ENCODE measurements at regions not wholly inside any gene's neighbourhood (a gene's known extent, or its start where the extent isn't known, plus 50 kb on each side); places are given as distances from the start of the nearest gene placed in this dataset.

GRCh38 chr1:220458936-220459335 lies 69.0 kb upstream of the MARK1 start:
- Histone ChIP-seq H3F3A (replicated peaks; ENCODE audit: insufficient read depth) (no peaks in the 10 kb centered on the region), H3K79me2 (ENCODE audit: insufficient read depth) (no peaks in the 10 kb centered on the region), H4K20me1 (ENCODE audit: insufficient read depth) (no peaks in the 10 kb centered on the region), H3K9me2 (no peaks in the 10 kb centered on the region), H3K4me1 (ENCODE audit: control insufficient read depth in 1 of 2, insufficient read depth in 2 of 2, low read depth in 1 of 2, low read length in 1 of 2) (no peaks in the 10 kb centered on the region; a peak in 1 of 4 replicates), H3K36me3 (replicated peaks in 1 of 2; ENCODE audit: control insufficient read depth in 1 of 2, insufficient read depth in 2 of 2, low read length in 1 of 2) (no peaks in the 10 kb centered on the region), H2AFZ (ENCODE audit: low read depth) (no peak overlapping the region), H3K9ac (no peak overlapping the region), H3K9me3 (no peaks in the 10 kb centered on the region), H3K27me3 (ENCODE audit: insufficient read depth) (no peaks in the 10 kb centered on the region), H3K4me2 (no peak overlapping the region), H3K27ac (ENCODE audit: low read depth in 2 of 2, low read length in 1 of 2) (no peak overlapping the region), H3K4me3 (ENCODE audit: low read depth in 2 of 2, low read length in 1 of 2) (no peak overlapping the region)
- no peak for TF ChIP-seq PBX3 (IDR thresholded peaks at IDR 0.05)
- no peak for TF ChIP-seq TAF1 (IDR thresholded peaks at IDR 0.05; ENCODE audit: borderline replicate concordance, low read depth, low read length)
- TF ChIP-seq MXI1 (IDR thresholded peaks at IDR 0.05; ENCODE audit: low read depth, low read length), result no peak
- no peak for TF ChIP-seq RAD21 (IDR thresholded peaks at IDR 0.05; ENCODE audit: low read length)
- no peak for TF ChIP-seq ZBTB33 (IDR thresholded peaks at IDR 0.05; ENCODE audit: borderline replicate concordance, low read depth)
- no peak for TF ChIP-seq FOXM1 (IDR thresholded peaks at IDR 0.05; ENCODE audit: low read depth)
- TF ChIP-seq, protein P1, sequence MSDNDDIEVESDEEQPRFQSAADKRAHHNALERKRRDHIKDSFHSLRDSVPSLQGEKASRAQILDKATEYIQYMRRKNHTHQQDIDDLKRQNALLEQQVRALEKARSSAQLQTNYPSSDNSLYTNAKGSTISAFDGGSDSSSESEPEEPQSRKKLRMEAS (IDR thresholded peaks at IDR 0.05; ENCODE audit: low read depth), result no peak
- TF ChIP-seq JUND (IDR thresholded peaks at IDR 0.05), result no peak
- ChIA-PET POLR2A (no interaction called here), CTCF (no interaction called here)
- DNase-seq, result no peak

DNA sequence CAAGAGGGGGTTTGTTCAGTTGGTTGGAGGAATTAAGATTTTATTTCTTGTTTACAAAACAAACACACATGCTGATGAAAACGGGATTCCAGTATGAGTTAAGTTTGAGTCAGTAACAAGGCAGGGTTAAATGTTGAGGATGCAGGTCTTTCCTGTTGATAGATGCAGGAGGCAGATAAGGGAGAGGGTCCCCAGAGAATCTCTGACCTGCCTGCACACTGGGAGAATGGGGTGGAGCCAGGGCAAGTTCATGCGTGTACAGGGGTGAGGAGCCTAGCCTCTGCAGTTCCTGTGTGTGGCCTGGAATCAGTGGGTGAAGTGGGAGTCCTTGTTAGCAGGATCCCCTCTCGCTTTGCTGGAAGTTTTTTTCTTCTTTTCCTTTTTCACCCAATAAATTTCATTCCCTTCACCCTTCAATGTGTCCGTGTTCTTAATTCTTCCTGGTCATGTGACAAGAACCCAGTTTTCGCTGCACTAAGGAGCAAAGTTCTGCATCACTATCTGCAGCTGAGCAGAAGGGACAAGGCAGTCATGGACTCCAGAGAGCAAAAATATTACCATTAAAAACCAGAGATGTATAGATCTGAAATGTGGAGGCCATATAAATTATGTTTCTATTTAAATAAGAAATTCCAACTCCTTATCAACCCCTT lies 69.9 kb upstream of the MARK1 start:
- Histone ChIP-seq H3K4me3 (ENCODE audit: low read depth in 2 of 2, low read length in 1 of 2) (no peak overlapping the region), H3K79me2 (ENCODE audit: insufficient read depth) (no peaks in the 10 kb centered on the region), H4K20me1 (ENCODE audit: insufficient read depth) (no peaks in the 10 kb centered on the region), H3K4me1 (ENCODE audit: control insufficient read depth in 1 of 2, insufficient read depth in 2 of 2, low read depth in 1 of 2, low read length in 1 of 2) (no peaks in the 10 kb centered on the region; a peak in 1 of 4 replicates), H3F3A (replicated peaks; ENCODE audit: insufficient read depth) (no peaks in the 10 kb centered on the region), H3K27me3 (ENCODE audit: insufficient read depth) (no peaks in the 10 kb centered on the region), H3K4me2 (no peak overlapping the region), H2AFZ (ENCODE audit: low read depth) (no peak overlapping the region), H3K9ac (no peak overlapping the region), H3K9me3 (no peaks in the 10 kb centered on the region), H3K9me2 (no peaks in the 10 kb centered on the region), H3K36me3 (replicated peaks in 1 of 2; ENCODE audit: control insufficient read depth in 1 of 2, insufficient read depth in 2 of 2, low read length in 1 of 2) (no peaks in the 10 kb centered on the region), H3K27ac (ENCODE audit: low read depth in 2 of 2, low read length in 1 of 2) (no peak overlapping the region)
- DNase-seq, result no peak
- ChIA-PET POLR2A (no interaction called here), CTCF (no interaction called here)
- no peak for TF ChIP-seq FOXJ3 (CRISPR knock-in tag; IDR thresholded peaks at IDR 0.05)
- no peak for TF ChIP-seq TCF12 (IDR thresholded peaks at IDR 0.05)
- no peak for TF ChIP-seq FOSL2 (IDR thresholded peaks at IDR 0.05; ENCODE audit: borderline replicate concordance, low read depth)
- no peak for TF ChIP-seq GATA2 (CRISPR knock-in tag; IDR thresholded peaks at IDR 0.05)
- no peak for TF ChIP-seq POLR2AphosphoS5 (IDR thresholded peaks at IDR 0.05; ENCODE audit: low read depth, low read length)
- TF ChIP-seq IRF3 (IDR thresholded peaks at IDR 0.05; ENCODE audit: low read depth, low read length), result no peak
- TF ChIP-seq PBX3 (IDR thresholded peaks at IDR 0.05), result no peak
- TF ChIP-seq, protein P2, sequence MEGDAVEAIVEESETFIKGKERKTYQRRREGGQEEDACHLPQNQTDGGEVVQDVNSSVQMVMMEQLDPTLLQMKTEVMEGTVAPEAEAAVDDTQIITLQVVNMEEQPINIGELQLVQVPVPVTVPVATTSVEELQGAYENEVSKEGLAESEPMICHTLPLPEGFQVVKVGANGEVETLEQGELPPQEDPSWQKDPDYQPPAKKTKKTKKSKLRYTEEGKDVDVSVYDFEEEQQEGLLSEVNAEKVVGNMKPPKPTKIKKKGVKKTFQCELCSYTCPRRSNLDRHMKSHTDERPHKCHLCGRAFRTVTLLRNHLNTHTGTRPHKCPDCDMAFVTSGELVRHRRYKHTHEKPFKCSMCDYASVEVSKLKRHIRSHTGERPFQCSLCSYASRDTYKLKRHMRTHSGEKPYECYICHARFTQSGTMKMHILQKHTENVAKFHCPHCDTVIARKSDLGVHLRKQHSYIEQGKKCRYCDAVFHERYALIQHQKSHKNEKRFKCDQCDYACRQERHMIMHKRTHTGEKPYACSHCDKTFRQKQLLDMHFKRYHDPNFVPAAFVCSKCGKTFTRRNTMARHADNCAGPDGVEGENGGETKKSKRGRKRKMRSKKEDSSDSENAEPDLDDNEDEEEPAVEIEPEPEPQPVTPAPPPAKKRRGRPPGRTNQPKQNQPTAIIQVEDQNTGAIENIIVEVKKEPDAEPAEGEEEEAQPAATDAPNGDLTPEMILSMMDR (IDR thresholded peaks at IDR 0.05), result no peak
- no peak for TF ChIP-seq REST (IDR thresholded peaks at IDR 0.05; ENCODE audit: low read depth, low read length)
- TF ChIP-seq RFX5 (IDR thresholded peaks at IDR 0.05; ENCODE audit: low read length), result no peak
- WGBS (ENCODE audit: low lambda C conversion rate), result 78% methylated on average over 5 of the region's 5 CpGs
